ENCODE measurements at regions not wholly inside any gene's neighbourhood (a gene's known extent, or its start where the extent isn't known, plus 50 kb on each side); places are given as distances from the start of the nearest gene placed in this dataset.

- no peaks in the 10 kb centered on the region for H3K36me3 ChIP-seq (ENCODE audit: insufficient read depth, low read length)
- no peaks in the 10 kb centered on the region for H3K27me3 ChIP-seq (ENCODE audit: insufficient read depth, low read length, poor library complexity, severe bottlenecking)
- H3K9me3 ChIP-seq (ENCODE audit: low read length), result no peaks in the 10 kb centered on the region
- no peak for DNase-seq
- H3K9me3 Mint-ChIP-seq, result no peaks in the 10 kb centered on the region
- no peaks in the 10 kb centered on the region for H3K36me3 Mint-ChIP-seq
- no peak overlapping the region for H3K27ac ChIP-seq (ENCODE audit: low read depth, low read length)
- CTCF ChIA-PET, result interaction anchor here (0.8 kb wide), 1 partner anchor 11 kb away, joined by 3 read pairs; no protein-coding TSS in a partner anchor
- H3K27ac Mint-ChIP-seq, result no peak overlapping the region
- peaks cover 0 to 5% (median 5%) of the 10 kb centered on the region in 3 donors for H3K4me1 Mint-ChIP-seq
- H3K4me3 Mint-ChIP-seq, result no peak overlapping the region
- peaks cover 0 to 2% of the 10 kb centered on the region in 2 donors for H3K27me3 Mint-ChIP-seq
- H3K4me1 ChIP-seq (ENCODE audit: insufficient read depth, low read length), result no peaks in the 10 kb centered on the region
- POLR2A ChIA-PET, result no interaction called here
- no peak overlapping the region for H3K4me3 ChIP-seq (ENCODE audit: low read length)
Measured at GRCh38 chr10:42987121-42987541, 89.7 kb upstream of the RET start.

GRCh38 chr10:42987575-42987974, 89.3 kb upstream of the RET start:
- no peak for DNase-seq
- Mint-ChIP-seq H3K9me3 (no peaks in the 10 kb centered on the region), H3K4me1 (peaks cover 0 to 5% (median 5%) of the 10 kb centered on the region in 3 donors), H3K27ac (peak overlapping the region in 1 of 8 donors; percentile 50), H3K27me3 (peaks cover 0 to 2% of the 10 kb centered on the region in 2 donors), H3K4me3 (no peak overlapping the region), H3K36me3 (no peaks in the 10 kb centered on the region)
- POLR2A ChIA-PET, result no interaction called here
- H3K9me3 ChIP-seq (ENCODE audit: low read length), result no peaks in the 10 kb centered on the region
- H3K27me3 ChIP-seq (ENCODE audit: insufficient read depth, low read length, poor library complexity, severe bottlenecking), result no peaks in the 10 kb centered on the region
- H3K4me3 ChIP-seq (ENCODE audit: low read length), result no peak overlapping the region
- no peak overlapping the region for H3K27ac ChIP-seq (ENCODE audit: low read depth, low read length)
- H3K36me3 ChIP-seq (ENCODE audit: insufficient read depth, low read length), result no peaks in the 10 kb centered on the region
- CTCF ChIA-PET, result interaction anchor here (0.8 kb wide), 1 partner anchor 10 kb away, joined by 3 read pairs; no protein-coding TSS in a partner anchor
- H3K4me1 ChIP-seq (ENCODE audit: insufficient read depth, low read length), result no peaks in the 10 kb centered on the region

GRCh38 chr10:42988069-42988468, 88.8 kb upstream of the RET start:
- Mint-ChIP-seq H3K4me3 (no peak overlapping the region), H3K27ac (no peak overlapping the region)
- CTCF ChIA-PET, result interaction anchor here (0.6 to 0.8 kb wide), 2 partner anchors 10 to 474 kb away, joined by 3 read pairs; no protein-coding TSS in a partner anchor

GRCh38 chr10:42988517-42989395, 88.1 kb upstream of the RET start:
- peaks cover 0 to 3% of the 10 kb centered on the region in 2 donors for H3K27me3 Mint-ChIP-seq
- Histone ChIP-seq H3K4me3 (ENCODE audit: low read length) (no peak overlapping the region), H3K36me3 (ENCODE audit: insufficient read depth, low read length) (no peaks in the 10 kb centered on the region), H3K27ac (ENCODE audit: low read depth, low read length) (no peak overlapping the region), H3K9me3 (ENCODE audit: low read length) (no peaks in the 10 kb centered on the region), H3K4me1 (ENCODE audit: insufficient read depth, low read length) (no peaks in the 10 kb centered on the region), H3K27me3 (ENCODE audit: insufficient read depth, low read length, poor library complexity, severe bottlenecking) (no peaks in the 10 kb centered on the region)
- H3K4me1 Mint-ChIP-seq, result peaks cover 0 to 5% (median 5%) of the 10 kb centered on the region in 3 donors
- no peak overlapping the region for H3K4me3 Mint-ChIP-seq
- H3K36me3 Mint-ChIP-seq, result no peaks in the 10 kb centered on the region
- no peak for DNase-seq
- H3K27ac Mint-ChIP-seq, result peak overlapping the region in 1 of 8 donors; percentile 56
- CTCF ChIA-PET, result interaction anchor here (0.6 kb wide), 1 partner anchor 474 kb away, joined by 3 read pairs; no protein-coding TSS in a partner anchor
- no peaks in the 10 kb centered on the region for H3K9me3 Mint-ChIP-seq
- POLR2A ChIA-PET, result no interaction called here

More at GRCh38 chr10:42988069-42988468, 88.8 kb upstream of the RET start:
- H3K27me3 ChIP-seq (ENCODE audit: insufficient read depth, low read length, poor library complexity, severe bottlenecking), result no peaks in the 10 kb centered on the region
- H3K36me3 ChIP-seq (ENCODE audit: insufficient read depth, low read length), result no peaks in the 10 kb centered on the region
- peaks cover 0 to 5% (median 5%) of the 10 kb centered on the region in 3 donors for H3K4me1 Mint-ChIP-seq
- H3K27me3 Mint-ChIP-seq, result peaks cover 0 to 2% of the 10 kb centered on the region in 2 donors
- H3K4me3 ChIP-seq (ENCODE audit: low read length), result no peak overlapping the region
- no peak for DNase-seq
- H3K4me1 ChIP-seq (ENCODE audit: insufficient read depth, low read length), result no peaks in the 10 kb centered on the region
- H3K27ac ChIP-seq (ENCODE audit: low read depth, low read length), result no peak overlapping the region
- POLR2A ChIA-PET, result no interaction called here
- no peaks in the 10 kb centered on the region for H3K9me3 ChIP-seq (ENCODE audit: low read length)
- no peaks in the 10 kb centered on the region for H3K36me3 Mint-ChIP-seq
- H3K9me3 Mint-ChIP-seq, result no peaks in the 10 kb centered on the region

GRCh38 chr10:42989481-42989921, 87.4 kb upstream of the RET start:
- H3K36me3 ChIP-seq (ENCODE audit: insufficient read depth, low read length), result no peaks in the 10 kb centered on the region
- H3K9me3 ChIP-seq (ENCODE audit: low read length), result no peaks in the 10 kb centered on the region
- Mint-ChIP-seq H3K36me3 (no peaks in the 10 kb centered on the region), H3K27me3 (peaks cover 0 to 3% of the 10 kb centered on the region in 2 donors), H3K9me3 (no peaks in the 10 kb centered on the region), H3K4me3 (no peak overlapping the region), H3K27ac (no peak overlapping the region), H3K4me1 (peaks cover 0 to 5% (median 5%) of the 10 kb centered on the region in 3 donors)
- no peak for DNase-seq
- ChIA-PET POLR2A (no interaction called here), CTCF (no interaction called here)
- H3K4me3 ChIP-seq (ENCODE audit: low read length), result no peak overlapping the region
- H3K4me1 ChIP-seq (ENCODE audit: insufficient read depth, low read length), result no peaks in the 10 kb centered on the region
- no peaks in the 10 kb centered on the region for H3K27me3 ChIP-seq (ENCODE audit: insufficient read depth, low read length, poor library complexity, severe bottlenecking)
- H3K27ac ChIP-seq (ENCODE audit: low read depth, low read length), result no peak overlapping the region

- Mint-ChIP-seq H3K36me3 (no peaks in the 10 kb centered on the region), H3K27ac (no peak overlapping the region), H3K27me3 (peaks cover 0 to 3% of the 10 kb centered on the region in 2 donors), H3K9me3 (no peaks in the 10 kb centered on the region), H3K4me1 (peaks cover 0 to 5% (median 5%) of the 10 kb centered on the region in 3 donors), H3K4me3 (no peak overlapping the region)
- ChIA-PET POLR2A (no interaction called here), CTCF (no interaction called here)
- no peaks in the 10 kb centered on the region for H3K4me1 ChIP-seq (ENCODE audit: insufficient read depth, low read length)
- DNase-seq, result no peak
- H3K27me3 ChIP-seq (ENCODE audit: insufficient read depth, low read length, poor library complexity, severe bottlenecking), result no peaks in the 10 kb centered on the region
- H3K36me3 ChIP-seq (ENCODE audit: insufficient read depth, low read length), result no peaks in the 10 kb centered on the region
- H3K27ac ChIP-seq (ENCODE audit: low read depth, low read length), result no peak overlapping the region
- H3K4me3 ChIP-seq (ENCODE audit: low read length), result no peak overlapping the region
- H3K9me3 ChIP-seq (ENCODE audit: low read length), result no peaks in the 10 kb centered on the region
Measured at GRCh38 chr10:42990016-42990720, 86.7 kb upstream of the RET start.

- POLR2A ChIA-PET, result no interaction called here
- Histone ChIP-seq H3K27me3 (ENCODE audit: insufficient read depth, low read length, poor library complexity, severe bottlenecking) (no peaks in the 10 kb centered on the region), H3K4me1 (ENCODE audit: insufficient read depth, low read length) (no peaks in the 10 kb centered on the region), H3K27ac (ENCODE audit: low read depth, low read length) (no peak overlapping the region), H3K36me3 (ENCODE audit: insufficient read depth, low read length) (no peaks in the 10 kb centered on the region), H3K9me3 (ENCODE audit: low read length) (no peaks in the 10 kb centered on the region), H3K4me3 (ENCODE audit: low read length) (no peak overlapping the region)
- CTCF ChIA-PET, result no interaction called here
- no peaks in the 10 kb centered on the region for H3K36me3 Mint-ChIP-seq
- peaks cover 0 to 3% of the 10 kb centered on the region in 2 donors for H3K27me3 Mint-ChIP-seq
- H3K9me3 Mint-ChIP-seq, result no peaks in the 10 kb centered on the region
- peaks cover 0 to 5% (median 5%) of the 10 kb centered on the region in 3 donors for H3K4me1 Mint-ChIP-seq
- no peak overlapping the region for H3K27ac Mint-ChIP-seq
- no peak overlapping the region for H3K4me3 Mint-ChIP-seq
- no peak for DNase-seq
Measured at GRCh38 chr10:42990721-42991441, 86.0 kb upstream of the RET start.
